BE2C (cell line): ENCODE measurements at regions not wholly inside any gene's neighbourhood (a gene's known extent, or its start where the extent isn't known, plus 50 kb on each side); places are given as distances from the start of the nearest gene placed in this dataset.
"Not testable (repeated sequence)": the region's sequence is repeated elsewhere in the genome, so short reads cannot be mapped to it uniquely, and the experiment has no call there.

Source experiments
- DNase-seq: peaks from one replicate; pipeline ENCODE4 v3.0.0-alpha.2; 2020
- H3K27me3 ChIP-seq: fragments of 250-450 bp; sonication (Bioruptor Pico); 2 replicates; pipeline ENCODE4 v1.5.1; 2020; ENCODE audit warnings: mild to moderate bottlenecking
- H3K36me3 ChIP-seq: fragments of 250-450 bp; sonication (Bioruptor Pico); 2 replicates; pipeline ENCODE4 v1.5.1; 2020; ENCODE audit warnings: mild to moderate bottlenecking
- H3K4me1 ChIP-seq: fragments of 250-450 bp; sonication (Bioruptor Pico); 2 replicates; pipeline ENCODE4 v1.5.1; 2020
- H3K4me3 ChIP-seq: 2 replicates; pipeline ENCODE4 v1.5.1; 2011; ENCODE audit warnings: low read depth, low read length
- H3K9me3 ChIP-seq: fragments of 250-450 bp; sonication (Bioruptor Pico); 2 replicates; pipeline ENCODE4 v1.5.1; 2020
- TF ChIP-seq, protein P1 (sequence below): IDR thresholded peaks from 2 replicates; pipeline ENCODE4 v1.5.1; 2012; ENCODE audit warnings: mild to moderate bottlenecking, low read depth, low read length

GRCh38 chr2:194696690-194697089 lies 960.3 kb upstream of the SLC39A10 start:
- TF ChIP-seq, protein P1, sequence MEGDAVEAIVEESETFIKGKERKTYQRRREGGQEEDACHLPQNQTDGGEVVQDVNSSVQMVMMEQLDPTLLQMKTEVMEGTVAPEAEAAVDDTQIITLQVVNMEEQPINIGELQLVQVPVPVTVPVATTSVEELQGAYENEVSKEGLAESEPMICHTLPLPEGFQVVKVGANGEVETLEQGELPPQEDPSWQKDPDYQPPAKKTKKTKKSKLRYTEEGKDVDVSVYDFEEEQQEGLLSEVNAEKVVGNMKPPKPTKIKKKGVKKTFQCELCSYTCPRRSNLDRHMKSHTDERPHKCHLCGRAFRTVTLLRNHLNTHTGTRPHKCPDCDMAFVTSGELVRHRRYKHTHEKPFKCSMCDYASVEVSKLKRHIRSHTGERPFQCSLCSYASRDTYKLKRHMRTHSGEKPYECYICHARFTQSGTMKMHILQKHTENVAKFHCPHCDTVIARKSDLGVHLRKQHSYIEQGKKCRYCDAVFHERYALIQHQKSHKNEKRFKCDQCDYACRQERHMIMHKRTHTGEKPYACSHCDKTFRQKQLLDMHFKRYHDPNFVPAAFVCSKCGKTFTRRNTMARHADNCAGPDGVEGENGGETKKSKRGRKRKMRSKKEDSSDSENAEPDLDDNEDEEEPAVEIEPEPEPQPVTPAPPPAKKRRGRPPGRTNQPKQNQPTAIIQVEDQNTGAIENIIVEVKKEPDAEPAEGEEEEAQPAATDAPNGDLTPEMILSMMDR: no peak
- H3K27me3 ChIP-seq: no peaks in the 10 kb centered on the region
- no peaks in the 10 kb centered on the region for H3K9me3 ChIP-seq
- no peak for DNase-seq
- no peaks in the 10 kb centered on the region for H3K4me1 ChIP-seq
- no peak overlapping the region for H3K4me3 ChIP-seq
- H3K36me3 ChIP-seq: no peaks in the 10 kb centered on the region

GRCh38 chr2:194686569-194686968 lies 970.5 kb upstream of the SLC39A10 start:
- TF ChIP-seq, protein P1: no peak
- Histone ChIP-seq H3K27me3 (no peaks in the 10 kb centered on the region), H3K4me3 (no peak overlapping the region), H3K36me3 (no peaks in the 10 kb centered on the region), H3K9me3 (no peaks in the 10 kb centered on the region), H3K4me1 (no peaks in the 10 kb centered on the region)
- DNase-seq: no peak

- no peaks in the 10 kb centered on the region for H3K9me3 ChIP-seq
- H3K27me3 ChIP-seq: no peaks in the 10 kb centered on the region
- H3K36me3 ChIP-seq: no peaks in the 10 kb centered on the region
- TF ChIP-seq, protein P1: no peak
- no peak overlapping the region for H3K4me3 ChIP-seq
- no peak for DNase-seq
- no peaks in the 10 kb centered on the region for H3K4me1 ChIP-seq
Measured at GRCh38 chr2:194674043-194674442, 983.0 kb upstream of the SLC39A10 start.

DNA sequence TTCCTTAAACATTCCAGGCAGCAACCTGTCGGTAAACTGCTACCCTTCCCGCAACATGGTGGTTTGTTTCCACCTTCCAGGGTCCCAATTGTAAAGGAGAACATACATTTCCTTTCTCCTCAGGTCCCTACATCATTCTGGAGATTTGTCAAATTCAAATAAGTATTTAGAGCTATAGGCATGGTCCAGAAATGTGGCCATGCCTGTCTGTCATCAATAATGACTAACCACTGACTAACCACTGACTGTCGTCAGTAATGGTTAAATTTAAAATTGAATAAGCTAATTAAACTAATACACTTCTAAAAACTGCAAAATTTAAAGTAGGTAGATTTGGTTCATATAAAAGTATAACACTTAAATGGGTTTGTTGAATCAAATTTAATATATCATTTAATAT lies 984.0 kb upstream of the SLC39A10 start:
- H3K27me3 ChIP-seq: no peaks in the 10 kb centered on the region
- H3K4me3 ChIP-seq: no peak overlapping the region
- DNase-seq: no peak
- TF ChIP-seq, protein P1: no peak
- no peaks in the 10 kb centered on the region for H3K36me3 ChIP-seq
- H3K4me1 ChIP-seq: no peaks in the 10 kb centered on the region
- H3K9me3 ChIP-seq: no peaks in the 10 kb centered on the region

DNA sequence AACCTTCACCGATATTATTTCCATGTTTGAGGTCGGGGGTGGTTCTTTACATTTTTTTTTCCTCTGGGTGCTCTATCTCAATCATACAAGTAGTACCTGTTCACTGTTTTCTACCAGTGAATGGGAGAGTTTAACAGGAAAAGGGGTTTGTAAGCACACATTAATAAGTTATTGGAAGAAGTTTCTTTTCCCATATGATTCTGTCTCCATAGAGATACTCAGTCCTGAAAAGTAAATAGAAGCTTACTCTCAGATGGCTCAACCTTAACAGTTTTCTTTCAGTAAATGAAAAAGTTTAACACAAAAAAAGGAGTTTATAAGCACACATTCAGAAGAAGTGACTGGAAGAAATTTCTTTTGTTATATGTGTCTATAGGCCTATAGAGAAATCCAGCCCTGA lies 995.6 kb upstream of the SLC39A10 start:
- DNase-seq: no peak
- H3K27me3 ChIP-seq: no peaks in the 10 kb centered on the region
- TF ChIP-seq, protein P1: no peak
- H3K4me3 ChIP-seq: no peak overlapping the region
- no peaks in the 10 kb centered on the region for H3K36me3 ChIP-seq
- H3K9me3 ChIP-seq: no peaks in the 10 kb centered on the region
- H3K4me1 ChIP-seq: no peaks in the 10 kb centered on the region

- H3K36me3 ChIP-seq, DNase-seq, H3K27me3 ChIP-seq, H3K4me3 ChIP-seq, H3K9me3 ChIP-seq, H3K4me1 ChIP-seq: not testable (repeated sequence)
Measured at GRCh38 chr2:194639057-194639456, 1018.0 kb upstream of the SLC39A10 start.

GRCh38 chr2:194621945-194622344 lies 1035.1 kb upstream of the SLC39A10 start:
- no peaks in the 10 kb centered on the region for H3K36me3 ChIP-seq
- no peak for DNase-seq
- no peaks in the 10 kb centered on the region for H3K9me3 ChIP-seq

More at GRCh38 chr2:194621945-194622344, 1035.1 kb upstream of the SLC39A10 start:
- Histone ChIP-seq H3K4me1 (no peaks in the 10 kb centered on the region), H3K4me3 (no peak overlapping the region), H3K27me3 (no peaks in the 10 kb centered on the region)
- TF ChIP-seq, protein P1: no peak
